ENCODE measurements at regions not wholly inside any gene's neighbourhood (a gene's known extent, or its start where the extent isn't known, plus 50 kb on each side); places are given as distances from the start of the nearest gene placed in this dataset.

DNA sequence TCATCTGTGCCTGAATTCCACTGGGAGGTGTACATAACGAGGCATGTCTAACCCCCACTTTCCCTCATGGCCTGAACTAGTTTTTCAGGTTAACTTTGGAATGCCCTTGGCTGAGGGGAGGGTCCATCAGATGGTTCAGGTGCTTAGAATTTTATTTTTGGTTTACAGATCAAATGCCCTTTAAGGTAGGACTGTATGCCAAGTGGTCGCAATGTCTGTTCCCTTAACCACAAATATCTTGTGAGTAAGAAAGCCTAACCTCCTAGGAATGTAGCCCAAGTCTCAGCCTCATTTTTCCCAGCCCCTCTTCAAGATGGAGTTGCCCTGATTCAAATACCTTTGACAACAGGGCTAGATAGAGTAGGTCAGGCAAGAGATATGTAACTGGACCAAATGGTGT is 78.4 kb downstream of the RNASET2 start:
- in situ Hi-C loops (cut with MboI; ENCODE audit: low sequenced_read_pairs), result no loop called here

DNA sequence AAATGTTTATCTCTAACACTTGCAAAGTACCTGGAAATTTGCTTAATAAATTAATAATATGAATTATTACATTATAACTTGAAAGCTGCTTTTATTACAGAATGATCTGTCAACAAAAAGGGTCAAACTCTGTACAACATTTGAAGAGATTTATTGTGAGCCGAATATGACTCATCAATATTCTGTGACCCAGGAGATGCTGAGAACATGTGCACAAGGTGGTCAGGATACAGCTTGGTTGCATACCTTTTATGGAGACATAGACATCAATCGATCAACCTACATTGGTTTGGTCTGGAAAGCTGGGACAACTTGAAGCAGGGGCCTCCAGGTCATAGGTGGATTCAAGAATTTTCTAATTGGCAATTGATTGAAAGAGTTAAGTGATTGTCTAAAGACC is 79.0 kb downstream of the RNASET2 start:
- in situ Hi-C loops (cut with MboI; ENCODE audit: low sequenced_read_pairs), result no loop called here

DNA sequence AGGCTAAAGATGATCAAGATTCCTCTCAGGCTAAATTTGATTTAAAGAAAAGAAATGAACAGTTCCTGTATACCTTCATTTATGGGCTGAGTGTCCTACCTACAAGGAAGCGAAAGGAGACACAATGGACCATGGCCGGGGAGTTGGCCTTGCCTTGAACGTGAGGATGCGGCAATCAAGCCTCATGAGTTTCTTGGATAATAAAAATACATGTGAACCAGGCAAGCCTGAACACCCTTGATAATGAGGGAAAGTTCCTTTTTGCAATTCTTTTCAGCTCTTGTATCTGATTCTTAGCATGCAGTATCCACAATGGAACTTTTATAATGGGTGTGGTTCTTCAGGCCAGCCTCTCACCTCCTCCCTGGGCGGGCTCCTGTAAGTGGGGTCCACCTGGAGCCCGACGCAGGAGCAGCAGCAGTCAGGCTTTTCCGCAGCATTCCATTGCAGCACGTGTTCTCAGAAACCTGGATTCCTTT is 83.8 kb downstream of the RNASET2 start:
- in situ Hi-C loops (cut with MboI; ENCODE audit: low sequenced_read_pairs), result no loop called here

DNA sequence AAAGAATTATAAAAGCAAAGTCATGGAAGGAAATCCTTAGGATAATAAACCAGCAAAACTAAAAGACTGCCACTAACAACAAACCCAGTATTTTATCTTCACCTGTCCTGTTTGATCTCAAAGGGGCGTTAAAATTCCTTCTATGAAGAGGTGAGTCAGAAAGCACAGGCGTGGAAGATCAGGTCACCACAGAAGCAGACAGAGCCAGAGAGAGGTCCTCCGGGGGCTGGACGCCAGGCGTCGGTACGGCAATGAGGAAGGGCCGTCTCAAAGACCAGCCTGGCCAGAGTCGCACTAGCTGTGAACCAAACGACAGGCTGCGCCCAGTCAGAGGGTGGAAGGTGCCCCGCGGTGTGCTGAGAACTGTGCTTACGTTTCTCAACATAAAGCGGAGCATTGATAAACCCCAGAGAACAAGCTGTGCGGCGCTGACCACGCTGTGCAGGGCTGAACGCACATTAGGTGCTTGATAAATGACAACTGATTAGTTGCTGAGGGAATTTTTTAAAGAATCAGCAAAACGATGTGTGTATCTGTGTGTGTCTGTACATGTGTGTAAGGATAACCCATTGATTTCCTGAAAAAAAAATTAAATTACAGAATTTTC is 85.6 kb downstream of the RNASET2 start:
- in situ Hi-C loops (cut with MboI; ENCODE audit: low sequenced_read_pairs), result no loop called here

DNA sequence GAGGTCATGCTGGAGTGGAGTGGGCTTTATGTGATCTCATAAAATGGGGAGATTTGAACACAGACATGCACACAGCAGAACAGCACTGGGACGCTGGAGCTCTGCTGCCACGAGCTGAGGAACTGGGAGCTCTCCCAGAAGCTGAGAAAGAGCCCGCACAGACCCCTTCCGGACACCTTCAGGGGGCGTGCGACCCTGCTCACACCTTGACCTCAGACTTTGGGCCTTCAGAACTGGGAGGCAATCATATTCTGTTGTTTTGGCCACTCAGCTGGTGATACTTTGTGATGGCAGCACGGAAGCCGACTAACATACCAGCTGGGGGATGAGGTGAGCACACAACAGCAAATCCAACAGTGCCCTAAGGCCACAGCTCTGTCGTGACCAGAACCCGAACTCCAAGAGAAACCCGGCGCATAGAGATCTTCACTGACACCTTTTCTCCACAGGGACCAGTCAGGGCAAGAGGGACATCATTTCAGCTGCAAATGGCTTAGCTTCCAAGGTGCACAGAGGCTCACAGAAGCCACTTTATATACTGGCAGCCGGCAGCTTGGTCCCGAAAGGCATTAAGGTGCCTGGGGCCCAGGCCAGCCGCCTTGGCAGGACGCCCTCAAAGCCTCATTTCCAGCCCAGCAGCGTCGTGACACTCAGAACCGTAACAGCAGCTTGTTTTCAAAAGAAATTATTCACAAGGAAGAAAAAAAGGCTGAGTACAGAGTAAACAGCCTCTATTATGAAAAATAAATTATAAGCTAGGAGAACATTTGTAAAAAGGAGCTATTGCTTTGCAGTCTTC is 89.3 kb downstream of the RNASET2 start:
- in situ Hi-C loops (cut with MboI; ENCODE audit: low sequenced_read_pairs), result no loop called here

GRCh38 chr6:166864333-166864732 is 92.0 kb downstream of the RNASET2 start:
- in situ Hi-C loops (cut with MboI; ENCODE audit: low sequenced_read_pairs), result no loop called here

DNA sequence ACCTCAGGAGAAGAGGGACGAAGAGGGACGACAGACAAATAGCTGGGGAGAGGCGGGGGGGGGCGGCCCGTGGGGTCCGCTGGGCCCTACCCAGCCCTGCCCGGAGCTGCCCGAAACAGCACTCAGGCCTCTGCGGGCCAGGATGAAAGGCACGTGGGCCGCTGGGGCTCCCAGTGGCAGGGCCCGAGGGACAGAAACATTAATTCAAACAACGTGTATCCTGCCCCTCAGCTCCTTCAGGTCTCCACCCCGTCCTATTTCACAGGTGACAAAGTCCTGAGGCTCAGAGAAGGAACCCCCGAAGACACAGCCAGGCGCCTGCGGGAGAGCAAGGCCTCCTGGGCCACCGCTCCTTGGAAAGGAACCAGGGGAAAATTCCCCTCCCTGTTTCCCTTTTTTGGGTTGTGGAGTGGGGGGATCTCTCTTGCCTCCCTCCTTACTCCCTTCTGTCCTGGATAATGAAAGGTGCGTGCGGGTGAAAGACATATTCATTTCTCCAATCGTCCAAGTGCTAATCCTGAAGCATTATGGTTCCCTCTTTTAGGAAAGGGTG is 93.3 kb downstream of the RNASET2 start:
- in situ Hi-C loops (cut with MboI; ENCODE audit: low sequenced_read_pairs), result no loop called here

GRCh38 chr6:166862287-166862977 is 93.9 kb downstream of the RNASET2 start:
- in situ Hi-C loops (cut with MboI; ENCODE audit: low sequenced_read_pairs), result no loop called here

- in situ Hi-C loops (cut with MboI; ENCODE audit: low sequenced_read_pairs), result no loop called here
These were observed 94.4 kb downstream of the RNASET2 start for GRCh38 chr6:166861961-166862286.

- in situ Hi-C loops (cut with MboI; ENCODE audit: low sequenced_read_pairs), result no loop called here
These were observed 95.0 kb downstream of the RNASET2 start for GRCh38 chr6:166861304-166861703.

- in situ Hi-C loops (cut with MboI; ENCODE audit: low sequenced_read_pairs), result no loop called here
These were observed 96.0 kb downstream of the RNASET2 start for GRCh38 chr6:166860392-166860791.

GRCh38 chr6:166855416-166855815 is 100.9 kb downstream of the RNASET2 start:
- in situ Hi-C loops (cut with MboI; ENCODE audit: low sequenced_read_pairs), result no loop called here

- in situ Hi-C loops (cut with MboI; ENCODE audit: low sequenced_read_pairs), result no loop called here
These were observed 102.7 kb downstream of the RNASET2 start for GRCh38 chr6:166853371-166854325.

GRCh38 chr6:166852451-166852975 is 103.8 kb downstream of the RNASET2 start:
- in situ Hi-C loops (cut with MboI; ENCODE audit: low sequenced_read_pairs), result no loop called here

DNA sequence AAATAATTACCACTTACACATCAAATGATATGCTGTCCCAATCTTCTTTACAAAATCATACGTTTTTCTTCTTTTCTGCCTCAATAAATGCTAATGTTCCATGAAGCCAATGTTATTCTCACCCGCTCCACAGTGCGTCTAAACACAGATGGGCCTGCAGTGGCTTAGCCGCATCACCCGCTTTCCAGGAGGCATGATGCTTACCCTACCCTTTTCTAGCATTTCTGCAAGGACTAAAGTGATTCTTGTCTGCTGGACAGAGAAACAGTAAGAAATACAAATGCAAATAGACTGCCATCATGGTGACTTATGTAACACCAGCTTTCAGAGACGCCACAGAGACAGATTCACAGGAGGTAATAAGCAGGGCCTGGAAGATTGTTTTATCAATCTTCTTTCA is 104.4 kb downstream of the RNASET2 start:
- in situ Hi-C loops (cut with MboI; ENCODE audit: low sequenced_read_pairs), result no loop called here

- in situ Hi-C loops (cut with MboI; ENCODE audit: low sequenced_read_pairs), result no loop called here
These were observed 104.9 kb downstream of the RNASET2 start for GRCh38 chr6:166851426-166851825.

DNA sequence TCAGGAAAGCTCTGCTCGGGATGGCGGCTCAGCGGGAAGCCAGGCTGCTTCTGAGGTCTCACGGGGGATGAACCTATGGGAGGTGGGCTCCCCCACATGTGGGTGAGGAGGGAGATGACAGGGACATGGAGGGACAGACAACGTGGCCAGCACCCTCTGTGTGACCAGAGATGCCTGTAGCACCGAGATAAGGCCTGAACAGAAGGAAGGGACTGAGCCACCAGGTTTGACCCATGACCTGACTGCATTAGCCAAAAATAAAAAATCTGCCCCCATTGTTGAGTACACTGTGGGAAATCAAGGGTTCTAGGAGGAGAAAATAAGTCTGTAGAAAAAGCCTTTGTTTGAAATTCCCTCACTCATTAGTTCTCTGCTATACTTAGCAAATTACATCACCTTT is 105.7 kb downstream of the RNASET2 start:
- in situ Hi-C loops (cut with MboI; ENCODE audit: low sequenced_read_pairs), result no loop called here

DNA sequence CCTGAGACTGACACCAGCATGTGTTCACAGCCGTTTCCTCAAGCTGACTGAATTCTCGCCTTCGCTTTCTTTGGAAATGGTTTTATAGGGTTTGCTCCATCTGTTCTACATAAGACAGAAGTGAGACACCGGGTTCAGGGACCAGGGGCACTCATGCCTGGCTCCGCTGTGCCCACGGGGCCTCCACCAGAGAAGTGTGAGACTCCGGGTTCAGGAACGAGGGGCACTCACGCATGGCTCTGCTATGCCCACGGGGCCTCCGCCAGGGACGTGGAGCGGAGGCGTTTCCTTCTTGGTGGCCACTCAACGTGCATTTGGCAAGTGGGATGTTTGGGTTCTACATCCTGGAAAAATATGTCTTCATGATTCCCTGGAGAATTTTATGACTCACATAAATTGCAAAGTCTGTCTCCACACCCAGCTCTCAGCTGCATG is 106.6 kb downstream of the RNASET2 start:
- in situ Hi-C loops (cut with MboI; ENCODE audit: low sequenced_read_pairs), result no loop called here

DNA sequence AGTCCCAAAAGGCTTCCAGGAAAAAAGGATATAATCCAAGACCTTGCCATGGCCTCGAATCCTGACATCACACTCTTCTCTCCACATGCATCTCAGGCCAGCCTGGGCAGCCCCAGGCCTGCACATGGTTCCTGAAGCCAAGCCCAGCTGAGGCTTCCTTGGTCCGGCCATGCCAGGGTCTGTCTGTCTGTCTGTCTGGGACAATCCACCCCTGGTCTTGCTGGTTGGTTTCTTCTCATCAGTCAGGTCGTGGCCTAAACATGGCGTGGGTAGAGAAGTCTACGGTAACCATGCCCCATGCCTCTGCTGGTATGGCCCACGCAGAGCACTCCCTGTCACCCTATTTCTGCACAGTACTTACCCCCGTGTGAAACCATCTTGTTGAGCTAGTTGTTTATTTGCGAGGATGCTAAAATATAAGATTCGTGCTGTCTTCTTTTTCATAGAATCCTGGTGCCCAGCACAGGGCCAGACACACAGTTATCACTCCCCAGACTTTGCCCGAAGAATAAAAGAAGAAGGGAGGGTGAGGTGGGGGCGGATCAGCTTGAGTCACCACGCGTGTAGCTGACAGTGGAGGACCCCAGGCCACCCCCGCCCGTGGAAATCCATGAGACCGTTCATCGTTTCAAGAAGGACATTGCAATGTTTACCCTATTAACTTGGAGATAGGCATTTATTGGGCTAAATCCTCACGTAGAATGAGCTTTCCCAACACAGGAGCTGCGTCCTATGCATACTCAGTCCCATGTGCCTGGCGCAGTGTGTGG is 107.2 kb downstream of the RNASET2 start:
- in situ Hi-C loops (cut with MboI; ENCODE audit: low sequenced_read_pairs), result no loop called here

Measured in HL-60/S4 (cell line).